Superior temporal gyrus (tissue), 1 donor: ENCODE measurements at regions not wholly inside any gene's neighbourhood (a gene's known extent, or its start where the extent isn't known, plus 50 kb on each side); places are given as distances from the start of the nearest gene placed in this dataset.
"Not testable (repeated sequence)": the region's sequence is repeated elsewhere in the genome, so short reads cannot be mapped to it uniquely, and the experiment has no call there.

Source experiments
- DNase-seq: peaks from one replicate; pipeline ENCODE4 v3.0.0-alpha.2; 2016; ENCODE audit errors: extremely low spot score

- no peak for DNase-seq
Measured at GRCh38 chr1:68848017-68848416, 351.1 kb upstream of the DEPDC1 start.

GRCh38 chr1:68868606-68869005 is 371.7 kb upstream of the DEPDC1 start:
- DNase-seq: no peak

- DNase-seq: no peak
Measured at GRCh38 chr1:68873144-68873543, 376.3 kb upstream of the DEPDC1 start.

GRCh38 chr1:68881330-68882194 is 384.7 kb upstream of the DEPDC1 start:
- DNase-seq: not testable (repeated sequence)

- no peak for DNase-seq
Measured at GRCh38 chr1:68889471-68889870, 392.6 kb upstream of the DEPDC1 start.

- no peak for DNase-seq
Measured at GRCh38 chr1:68890736-68891135, 393.9 kb upstream of the DEPDC1 start.

DNA sequence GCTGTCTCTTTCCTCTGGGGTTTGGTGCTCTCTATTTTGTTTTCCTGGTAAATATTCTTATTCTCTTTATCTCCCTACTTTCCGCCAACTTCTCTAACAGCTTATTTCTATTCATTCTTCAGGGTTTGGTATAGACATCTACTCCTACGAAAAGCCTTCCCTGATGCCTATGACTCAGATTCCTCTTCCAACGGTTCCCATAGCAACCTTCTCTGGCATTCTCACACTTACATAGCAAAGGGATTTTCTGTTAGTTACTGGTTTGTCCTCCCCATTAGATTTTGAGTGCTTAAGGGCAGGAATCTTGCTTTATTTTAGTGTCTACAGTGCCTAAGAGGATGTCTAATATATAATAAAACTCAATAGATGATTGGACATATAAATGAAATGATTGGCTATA is 407.6 kb upstream of the DEPDC1 start:
- DNase-seq: peak; percentile 67

- DNase-seq: no peak
Measured at GRCh38 chr1:68906431-68906830, 409.5 kb upstream of the DEPDC1 start.

GRCh38 chr1:68907491-68907890 is 410.6 kb upstream of the DEPDC1 start:
- DNase-seq: no peak

- no peak for DNase-seq
Measured at GRCh38 chr1:68908316-68908715, 411.4 kb upstream of the DEPDC1 start.

- DNase-seq: peak; percentile 68
Measured at GRCh38 chr1:68916221-68916902, 419.5 kb upstream of the DEPDC1 start.

DNA sequence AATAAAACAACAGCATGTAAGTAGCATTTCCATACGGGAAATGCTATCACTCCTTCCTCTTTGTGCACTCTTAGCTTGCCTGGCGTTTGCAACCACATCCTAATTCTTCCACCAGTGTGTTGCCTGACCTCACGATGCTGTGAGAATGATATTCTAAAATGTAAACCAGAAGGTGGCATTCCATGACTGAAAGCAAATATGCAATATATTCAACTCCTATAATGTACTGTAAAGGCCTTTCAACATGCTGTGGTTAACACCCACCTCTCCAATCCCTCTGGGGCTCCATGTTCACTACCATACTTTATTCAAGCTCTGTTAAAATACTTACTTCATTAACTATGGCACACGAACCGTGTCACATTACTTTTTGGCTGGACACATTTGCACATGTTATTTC is 420.6 kb upstream of the DEPDC1 start:
- DNase-seq: no peak

GRCh38 chr1:68918563-68918962 is 421.7 kb upstream of the DEPDC1 start:
- no peak for DNase-seq

- DNase-seq: no peak
Measured at GRCh38 chr1:68919075-68919474, 422.2 kb upstream of the DEPDC1 start.

GRCh38 chr1:68923475-68924088 is 426.7 kb upstream of the DEPDC1 start:
- DNase-seq: not testable (repeated sequence)

DNA sequence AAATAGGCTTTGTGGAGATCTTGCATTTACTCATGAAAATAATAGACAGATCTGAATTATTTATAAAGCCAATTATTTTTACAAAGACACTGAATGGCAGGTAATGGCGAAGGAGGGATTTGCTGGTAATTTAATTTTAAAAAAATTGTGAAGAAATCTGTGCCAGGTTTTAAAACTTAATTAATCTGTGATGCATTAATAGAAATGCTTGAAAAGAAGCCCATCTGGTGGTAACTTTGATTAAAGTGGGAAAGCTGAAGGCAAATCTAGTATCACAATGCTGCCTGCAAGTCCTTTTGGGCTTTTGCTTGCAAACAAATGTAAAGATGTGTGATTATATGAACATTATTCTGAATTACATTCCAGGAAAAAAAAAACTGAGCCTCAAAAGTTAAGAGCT is 433.2 kb upstream of the DEPDC1 start:
- DNase-seq: no peak

DNA sequence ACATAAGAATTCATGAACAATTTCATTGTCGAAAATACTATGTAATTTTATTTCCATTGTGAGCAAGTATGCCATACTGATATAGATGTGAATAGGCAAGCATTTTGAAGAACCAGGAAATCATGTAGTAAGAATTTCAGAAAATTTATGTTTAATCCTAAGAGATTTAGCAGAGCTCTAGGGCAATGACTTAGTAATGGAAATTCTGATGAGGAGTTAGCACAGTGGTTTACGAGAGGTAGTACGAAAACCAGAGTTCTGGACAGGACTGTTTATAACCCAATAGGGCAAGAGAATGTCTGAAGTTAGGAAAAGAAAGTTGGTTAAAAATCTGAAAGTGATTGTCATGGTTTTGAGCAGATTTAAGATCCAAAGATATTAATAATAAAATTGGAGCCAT is 439.6 kb upstream of the DEPDC1 start:
- DNase-seq: no peak

- DNase-seq: no peak
Measured at GRCh38 chr1:68938051-68938666, 441.3 kb upstream of the DEPDC1 start.

GRCh38 chr1:68950036-68950435 is 453.2 kb upstream of the DEPDC1 start:
- DNase-seq: no peak

GRCh38 chr1:68953311-68953710 is 456.4 kb upstream of the DEPDC1 start:
- no peak for DNase-seq

DNA sequence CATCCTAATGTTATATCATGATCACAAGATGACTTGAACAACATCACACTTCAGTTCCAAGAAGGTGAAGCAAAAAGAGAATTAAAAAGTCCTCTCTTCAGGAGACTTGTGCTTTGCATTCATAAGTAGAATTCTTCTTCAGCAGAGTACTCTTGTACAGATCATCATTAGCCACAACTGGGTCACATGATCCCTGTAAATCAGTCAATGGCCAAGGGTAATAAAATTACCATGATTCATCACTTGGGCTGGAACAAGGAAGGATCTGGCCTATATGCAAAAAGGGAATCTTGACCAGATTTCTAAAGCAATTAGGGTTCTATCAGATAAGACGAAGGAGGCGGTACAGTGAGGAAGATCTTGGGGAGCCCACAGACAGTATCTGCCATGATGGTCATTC is 458.0 kb upstream of the DEPDC1 start:
- DNase-seq: no peak

- DNase-seq: no peak
Measured at GRCh38 chr1:68955424-68955823, 458.5 kb upstream of the DEPDC1 start.
